ENCODE measurements at regions not wholly inside any gene's neighbourhood (a gene's known extent, or its start where the extent isn't known, plus 50 kb on each side); places are given as distances from the start of the nearest gene placed in this dataset.
"Not testable (repeated sequence)": the region's sequence is repeated elsewhere in the genome, so short reads cannot be mapped to it uniquely, and the experiment has no call there.

DNA sequence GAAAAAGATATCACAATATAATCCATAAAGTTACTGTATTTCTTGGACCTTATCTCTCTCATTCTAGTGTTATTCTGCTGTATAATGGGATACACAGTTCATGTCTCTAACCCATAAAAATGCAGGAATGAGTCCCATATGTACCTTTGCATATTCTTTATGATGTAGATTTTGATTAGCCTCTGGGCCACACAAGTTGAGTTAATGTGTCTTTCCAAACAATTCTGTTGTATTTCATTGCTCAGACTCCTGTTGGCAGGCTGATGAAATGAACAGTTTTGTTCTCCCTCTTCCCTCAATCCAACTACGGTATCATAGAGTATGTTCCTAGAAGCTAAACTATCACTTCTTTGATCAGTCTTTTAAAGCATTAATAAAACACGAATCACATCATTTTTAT lies 113.2 kb upstream of the SATB2 start:
- DNase-seq, result no peak

DNA sequence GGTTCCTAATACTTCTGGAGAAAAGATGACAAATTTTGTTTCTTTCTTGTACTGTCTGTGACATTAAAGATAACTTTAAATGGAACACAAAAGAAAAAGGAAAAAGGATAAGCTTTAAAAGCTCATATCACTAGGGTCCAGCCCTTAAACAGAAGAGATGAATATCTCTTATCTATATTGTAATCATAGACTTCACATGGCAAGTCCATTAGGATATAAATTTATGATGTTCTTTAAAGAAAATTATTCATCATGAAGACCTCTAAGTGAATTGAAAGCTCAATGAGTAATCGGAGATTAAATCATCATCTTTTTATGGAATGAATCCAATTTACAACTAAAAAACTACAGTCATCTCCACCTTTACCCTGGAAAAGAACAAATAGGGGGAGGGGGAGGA lies 111.6 kb upstream of the SATB2 start:
- no peak for DNase-seq

DNA sequence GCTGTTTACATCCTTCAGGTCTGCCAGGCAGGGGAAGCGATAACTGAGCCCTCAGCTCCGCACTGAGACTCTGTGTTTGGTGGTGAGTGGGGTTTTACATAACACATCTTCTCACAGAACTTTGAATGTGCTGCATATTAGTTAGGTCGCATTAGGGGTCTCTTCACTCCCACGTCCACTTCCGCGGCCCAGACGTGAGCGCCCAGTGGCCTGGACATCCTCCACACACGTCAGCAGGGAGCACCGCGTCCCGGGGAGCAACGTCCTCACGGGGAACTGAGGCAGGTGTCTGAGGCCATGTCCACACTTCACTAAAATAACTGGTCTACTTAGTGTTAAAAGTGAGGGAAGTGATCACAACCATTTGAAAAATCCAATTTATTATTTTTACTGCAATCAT lies 100.4 kb upstream of the SATB2 start:
- no peak for DNase-seq

DNA sequence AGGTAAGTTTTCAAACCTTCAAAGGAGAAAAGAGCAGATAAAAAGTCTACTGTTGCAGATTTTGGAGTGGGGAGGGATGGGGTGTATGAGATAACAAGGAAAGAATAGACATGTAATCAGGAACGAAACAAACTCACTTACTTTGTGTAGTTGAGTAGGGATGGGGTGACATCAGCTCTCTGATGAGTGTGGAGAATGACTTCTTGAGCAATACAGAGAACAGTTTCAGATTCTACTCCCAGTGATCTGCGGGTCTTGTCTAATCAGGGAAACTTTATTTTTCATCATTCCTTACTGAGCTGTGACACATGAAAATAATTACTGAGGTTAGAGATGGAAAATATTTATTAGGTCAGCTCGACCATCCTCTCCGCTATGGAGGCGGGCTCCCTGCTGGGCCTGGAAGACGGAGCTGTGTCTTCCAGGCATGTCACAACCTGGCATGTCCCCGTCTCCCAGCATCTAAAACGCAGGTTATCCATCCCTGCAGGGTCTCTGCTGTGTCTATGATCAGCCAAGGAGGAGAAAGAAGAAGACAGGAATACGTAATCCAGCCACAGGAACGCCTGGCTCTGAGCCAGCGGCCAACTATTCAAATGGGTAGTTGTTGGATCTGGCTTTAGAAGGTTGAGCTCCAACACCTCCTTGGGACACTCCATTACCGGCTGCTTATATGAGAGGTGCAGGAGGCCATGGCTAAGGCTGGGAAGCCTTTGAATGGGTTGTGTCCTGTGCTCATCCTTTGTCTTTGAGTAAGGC lies 99.0 kb upstream of the SATB2 start:
- DNase-seq, result no peak

DNA sequence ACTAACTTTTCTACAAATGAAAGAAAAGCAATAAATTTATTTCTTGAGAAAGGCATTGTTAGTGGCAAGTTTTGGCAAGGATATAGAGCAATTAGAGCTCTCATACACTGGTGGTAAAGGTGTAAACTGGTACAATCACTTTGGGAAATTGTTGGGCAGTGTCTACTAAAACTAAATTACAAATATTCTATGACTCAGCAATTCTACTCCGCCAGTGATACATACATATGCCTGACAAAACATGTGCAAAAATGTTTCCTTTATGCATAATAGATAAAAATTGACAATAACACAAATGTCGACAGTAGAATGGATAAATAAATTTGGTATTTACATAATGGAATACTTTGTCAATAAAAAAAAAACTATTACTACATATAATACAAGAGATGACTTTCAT lies 96.3 kb upstream of the SATB2 start:
- no peak for DNase-seq

DNA sequence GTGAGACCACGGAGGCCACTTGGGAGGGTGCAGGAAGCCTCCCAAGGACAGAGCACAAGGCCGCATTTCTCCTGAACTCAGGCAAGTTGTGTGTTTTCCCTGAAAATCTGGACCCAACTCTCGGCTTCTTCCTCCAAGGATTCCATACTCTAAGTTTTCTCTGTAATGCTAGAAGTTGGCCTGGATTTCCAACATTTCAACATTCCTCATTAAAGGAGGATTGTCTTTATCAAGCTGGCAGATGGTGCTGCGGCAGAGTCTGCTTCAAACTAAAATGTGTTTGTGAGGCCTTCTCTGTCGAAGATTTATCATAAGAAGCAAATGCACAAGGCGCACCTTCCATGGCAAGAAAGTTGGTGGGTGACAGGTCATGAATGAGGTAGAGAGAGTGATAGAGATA lies 94.4 kb upstream of the SATB2 start:
- DNase-seq, result no peak

DNA sequence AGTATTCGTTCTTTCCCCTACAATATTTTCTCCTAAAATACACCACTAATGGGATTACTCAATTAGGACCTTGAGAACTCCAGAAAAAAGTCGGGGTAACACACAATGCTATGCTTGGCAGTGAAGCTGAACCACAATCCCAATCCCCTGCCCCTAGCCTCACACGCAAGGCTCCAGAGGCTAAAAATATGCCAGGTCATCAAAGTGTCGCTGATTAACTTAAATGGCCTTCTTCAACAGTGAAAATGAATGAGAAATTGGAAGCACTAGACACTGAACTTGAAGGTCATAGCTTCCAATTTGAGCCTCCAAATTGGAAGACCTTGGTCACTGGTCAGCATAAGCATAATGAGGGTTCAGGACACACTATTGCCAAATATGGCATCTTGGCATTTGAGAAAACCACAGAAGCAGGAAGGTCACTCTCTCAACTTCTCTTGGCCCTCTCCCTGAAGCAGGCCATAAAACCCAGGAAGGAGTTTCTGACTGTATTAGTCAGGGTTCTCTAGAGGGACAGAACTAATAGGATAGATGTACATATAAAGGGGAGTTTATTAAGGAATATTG lies 86.0 kb upstream of the SATB2 start:
- no peak for DNase-seq

DNA sequence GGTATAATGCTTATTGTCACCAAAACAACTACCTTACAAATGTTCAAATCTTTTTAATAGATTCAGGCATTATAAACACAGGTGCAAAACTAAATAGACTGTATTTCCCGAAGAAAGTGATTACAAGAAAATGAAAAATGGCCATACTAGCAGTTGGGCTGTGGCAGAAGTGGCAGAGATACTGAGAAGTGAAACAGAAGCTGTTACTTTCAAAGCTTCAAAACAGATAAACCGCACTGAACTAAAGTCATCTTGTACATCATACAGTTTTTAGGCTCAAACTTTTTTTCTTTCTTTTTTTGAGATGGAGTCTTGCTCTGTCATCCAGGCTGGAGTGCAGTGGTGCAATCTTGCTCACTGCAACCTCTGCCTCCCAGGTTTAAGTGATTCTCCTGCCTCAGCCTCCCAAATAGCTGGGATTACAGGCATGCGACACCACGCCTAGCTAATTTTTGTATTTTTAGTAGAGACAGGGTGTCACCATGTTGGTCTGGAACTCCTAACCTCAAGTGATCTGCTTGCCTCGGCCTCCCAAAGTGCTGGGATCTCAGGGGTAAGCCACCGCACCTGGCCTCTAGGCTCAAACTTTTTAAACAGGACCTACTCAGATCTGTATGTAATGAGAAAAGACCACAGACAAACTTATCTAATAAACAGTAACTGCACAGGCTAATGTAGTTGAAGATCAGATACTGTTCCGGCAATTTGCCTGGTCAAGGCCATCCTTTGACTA lies 77.9 kb upstream of the SATB2 start:
- no peak for DNase-seq

DNA sequence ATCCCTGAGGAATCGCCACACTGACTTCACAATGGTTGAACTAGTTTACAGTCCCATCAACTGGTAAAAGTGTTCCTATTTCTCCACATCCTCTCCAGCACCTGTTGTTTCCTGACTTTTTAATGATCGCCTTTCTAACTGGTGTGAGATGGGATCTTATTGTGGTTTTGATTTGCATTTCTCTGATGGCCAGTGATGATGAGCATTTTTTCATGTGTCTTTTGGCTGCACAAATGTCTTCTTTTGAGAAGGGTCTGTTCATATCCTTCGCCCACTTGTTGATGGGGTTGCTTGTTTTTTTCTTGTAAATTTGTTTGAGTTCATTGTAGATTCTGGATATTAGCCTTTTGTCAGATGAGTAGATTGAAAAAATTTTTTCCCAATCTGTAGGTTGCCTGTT lies 76.1 kb upstream of the SATB2 start:
- not testable (repeated sequence) for DNase-seq

DNA sequence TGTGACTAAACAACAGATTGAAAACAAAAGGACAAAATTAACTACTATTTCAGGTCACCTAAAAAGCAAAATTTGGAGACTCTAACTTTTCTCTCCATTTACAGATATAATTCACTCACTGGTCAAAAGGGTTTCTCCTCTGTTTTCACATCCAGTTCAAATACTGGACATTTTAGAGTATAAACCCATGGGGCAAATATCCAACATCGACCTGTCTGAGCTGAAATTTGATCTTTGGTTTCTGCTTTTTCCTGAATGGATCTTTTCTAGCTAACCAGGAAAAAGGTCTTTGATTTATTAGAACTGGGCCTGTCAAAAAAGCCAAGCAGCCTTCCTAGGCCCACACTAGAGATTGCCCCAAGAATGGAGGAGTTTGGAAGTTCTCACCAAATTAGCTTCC lies 69.3 kb upstream of the SATB2 start:
- DNase-seq, result no peak

DNA sequence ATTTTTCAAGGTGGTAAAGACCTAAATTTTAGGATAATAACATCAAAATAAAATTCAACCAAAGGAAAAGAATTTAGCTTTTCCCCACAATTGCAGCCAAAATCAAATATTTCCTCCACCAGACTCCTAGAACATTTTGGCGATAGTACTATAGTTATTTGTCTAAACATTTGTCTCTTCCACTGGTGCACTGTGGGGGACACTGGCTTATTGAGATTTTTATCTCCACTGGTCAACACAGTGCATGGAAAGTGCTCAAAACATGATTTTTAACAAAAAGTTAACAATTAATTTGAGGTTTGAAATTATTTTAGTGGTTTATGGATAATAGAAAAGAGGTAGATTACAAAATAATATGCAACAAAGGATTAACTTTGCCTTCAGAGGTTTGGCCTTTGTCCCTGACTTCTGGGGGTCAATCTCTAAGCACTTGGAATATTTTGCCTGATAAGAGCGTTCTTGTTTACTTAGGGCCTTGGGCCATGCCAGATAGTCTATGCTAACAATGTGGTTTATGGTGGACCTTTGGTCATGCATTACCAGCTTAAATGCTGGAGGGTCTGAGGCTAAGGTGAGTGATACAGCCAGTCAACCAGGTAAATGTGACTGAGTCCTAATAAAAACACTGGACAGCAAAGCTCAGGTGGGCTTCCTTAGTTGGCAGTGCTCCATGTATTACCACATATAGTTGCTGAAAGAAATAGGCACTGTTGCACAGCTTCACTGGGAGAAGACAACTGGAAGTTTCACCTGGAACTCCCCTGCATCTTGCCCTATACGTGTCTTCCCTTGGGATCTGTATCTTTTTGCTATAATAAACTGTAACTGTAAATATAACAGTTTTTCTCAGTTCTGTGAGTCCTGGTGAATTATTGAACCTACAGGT lies 67.2 kb upstream of the SATB2 start:
- no peak for DNase-seq

DNA sequence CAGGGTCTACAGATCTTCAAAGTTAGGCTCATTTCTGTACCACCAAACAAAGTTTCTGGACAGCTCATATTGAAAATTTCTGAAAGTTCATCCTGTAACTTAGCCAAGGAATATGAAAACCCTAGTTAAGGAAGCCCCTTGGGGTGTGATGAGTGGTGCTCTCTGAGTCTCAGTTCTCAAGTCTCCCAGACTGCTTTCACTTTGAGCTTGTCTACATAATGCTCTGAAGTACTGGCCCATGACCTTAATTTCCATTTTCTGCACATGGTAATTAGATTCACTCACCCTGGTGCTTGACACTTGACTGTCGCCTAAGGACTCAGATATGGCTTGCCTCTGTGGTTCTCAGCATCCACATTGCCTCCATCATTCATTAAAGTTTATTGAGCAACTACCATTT lies 51.7 kb upstream of the SATB2 start:
- no peak for DNase-seq

Data from hypothalamus (tissue), 51 donors.